Muscle layer of colon (tissue), 2 donors: ENCODE measurements at regions not wholly inside any gene's neighbourhood (a gene's known extent, or its start where the extent isn't known, plus 50 kb on each side); places are given as distances from the start of the nearest gene placed in this dataset.

Experiments
- H3K27ac ChIP-seq: one replicate; pipeline ENCODE4 v1.7.0; 2013; ENCODE audit warnings: low read depth, mild to moderate bottlenecking, low read length, moderate library complexity
- H3K27me3 ChIP-seq, 2 donors: one replicate each; pipeline ENCODE4 v1.7.0; 2013; ENCODE audit warnings: low read length in 2 of 2, mild to moderate bottlenecking in 2 of 2; ENCODE audit not compliant: insufficient read depth in 2 of 2, control insufficient read depth in 1 of 2
- H3K36me3 ChIP-seq: one replicate; pipeline ENCODE4 v1.7.0; 2013; ENCODE audit warnings: mild to moderate bottlenecking, low read length; ENCODE audit not compliant: insufficient read depth
- H3K4me1 ChIP-seq: one replicate; pipeline ENCODE4 v1.7.0; 2013; ENCODE audit warnings: mild to moderate bottlenecking, low read length; ENCODE audit not compliant: insufficient read depth
- H3K4me3 ChIP-seq, 2 donors: one replicate each; pipeline ENCODE4 v1.7.0; 2013; ENCODE audit warnings: low read length in 2 of 2, low read depth in 1 of 2, mild to moderate bottlenecking in 1 of 2, moderate library complexity in 1 of 2
- H3K9ac ChIP-seq: one replicate; pipeline ENCODE4 v1.7.0; 2013; ENCODE audit warnings: low read length
- H3K9me3 ChIP-seq: one replicate; pipeline ENCODE4 v1.7.0; 2013; ENCODE audit warnings: mild to moderate bottlenecking, low read length
- donor health status: abdominal sarcoma.
- donor health status: Adenocarcinoma of cecum.

- Histone ChIP-seq H3K27me3 (no peaks in the 10 kb centered on the region), H3K9ac (no peak overlapping the region), H3K4me3 (no peak overlapping the region), H3K9me3 (no peaks in the 10 kb centered on the region), H3K4me1 (no peaks in the 10 kb centered on the region), H3K27ac (no peak overlapping the region), H3K36me3 (no peaks in the 10 kb centered on the region)
These were observed 142.9 kb downstream of the MTX2 start for GRCh38 chr2:176412136-176412535.

GRCh38 chr2:176413786-176414185, 144.5 kb downstream of the MTX2 start:
- no peaks in the 10 kb centered on the region for H3K36me3 ChIP-seq
- H3K27ac ChIP-seq: no peak overlapping the region
- H3K4me1 ChIP-seq: no peaks in the 10 kb centered on the region
- H3K9me3 ChIP-seq: no peaks in the 10 kb centered on the region
- H3K27me3 ChIP-seq: no peaks in the 10 kb centered on the region
- H3K9ac ChIP-seq: no peak overlapping the region
- H3K4me3 ChIP-seq: no peak overlapping the region

DNA sequence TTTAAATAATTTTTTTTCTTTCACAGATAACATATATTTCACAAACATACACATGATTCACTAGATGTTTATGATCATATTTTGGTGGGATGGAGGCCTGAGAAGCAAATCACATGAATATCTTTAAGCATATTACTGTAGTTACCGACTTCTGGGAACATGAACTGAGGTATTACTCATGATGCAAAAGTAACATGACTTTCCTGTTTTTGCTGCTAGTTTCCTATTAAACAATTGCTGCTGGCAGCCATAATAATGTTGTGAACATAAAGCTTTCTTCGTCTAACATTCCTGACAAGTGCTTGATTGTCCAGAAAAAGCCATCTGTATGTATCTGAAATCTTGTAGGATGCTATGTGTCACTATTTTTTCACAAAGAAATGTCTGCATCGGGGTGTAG, 145.4 kb downstream of the MTX2 start:
- Histone ChIP-seq H3K9ac (no peak overlapping the region), H3K4me1 (no peaks in the 10 kb centered on the region), H3K27ac (no peak overlapping the region), H3K27me3 (no peaks in the 10 kb centered on the region), H3K36me3 (no peaks in the 10 kb centered on the region), H3K4me3 (no peak overlapping the region), H3K9me3 (no peaks in the 10 kb centered on the region)

DNA sequence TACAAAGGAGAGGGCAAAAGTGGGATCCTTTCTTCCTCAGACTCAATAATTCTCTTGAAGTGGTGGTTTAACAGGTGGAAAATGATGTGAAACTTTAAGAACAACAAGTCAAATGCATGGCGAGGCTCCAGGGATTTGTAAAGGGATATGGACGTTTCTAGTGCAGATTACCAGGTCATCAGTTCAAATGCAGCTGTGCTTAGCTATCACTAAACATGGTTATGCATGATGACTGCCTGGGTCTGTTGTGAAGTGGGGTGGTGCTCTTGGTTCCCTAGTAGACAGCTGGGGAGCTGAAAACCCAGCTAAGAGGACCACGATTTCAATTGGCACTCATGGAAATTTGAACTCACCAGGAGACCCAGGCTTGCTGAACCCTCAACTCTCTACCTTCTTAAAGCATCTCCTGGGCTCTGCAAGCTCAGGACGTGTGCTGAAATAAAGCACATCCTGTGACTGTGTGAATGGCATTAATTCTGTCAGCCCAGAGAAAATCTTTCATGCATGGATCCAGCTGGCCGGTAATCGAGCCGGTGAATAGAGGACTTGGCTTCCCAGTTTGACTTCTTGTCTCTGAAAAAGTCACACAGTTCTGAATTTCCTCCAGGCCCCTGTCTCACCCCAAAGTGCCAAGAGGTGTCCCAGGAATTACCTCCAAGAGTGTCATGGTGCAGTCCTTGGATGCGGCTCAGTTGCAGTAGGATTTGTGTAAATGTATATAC, 146.1 kb downstream of the MTX2 start:
- Histone ChIP-seq H3K36me3 (no peaks in the 10 kb centered on the region), H3K27ac (no peak overlapping the region), H3K9me3 (no peaks in the 10 kb centered on the region), H3K27me3 (no peaks in the 10 kb centered on the region), H3K4me1 (no peaks in the 10 kb centered on the region), H3K9ac (no peak overlapping the region), H3K4me3 (no peak overlapping the region)

DNA sequence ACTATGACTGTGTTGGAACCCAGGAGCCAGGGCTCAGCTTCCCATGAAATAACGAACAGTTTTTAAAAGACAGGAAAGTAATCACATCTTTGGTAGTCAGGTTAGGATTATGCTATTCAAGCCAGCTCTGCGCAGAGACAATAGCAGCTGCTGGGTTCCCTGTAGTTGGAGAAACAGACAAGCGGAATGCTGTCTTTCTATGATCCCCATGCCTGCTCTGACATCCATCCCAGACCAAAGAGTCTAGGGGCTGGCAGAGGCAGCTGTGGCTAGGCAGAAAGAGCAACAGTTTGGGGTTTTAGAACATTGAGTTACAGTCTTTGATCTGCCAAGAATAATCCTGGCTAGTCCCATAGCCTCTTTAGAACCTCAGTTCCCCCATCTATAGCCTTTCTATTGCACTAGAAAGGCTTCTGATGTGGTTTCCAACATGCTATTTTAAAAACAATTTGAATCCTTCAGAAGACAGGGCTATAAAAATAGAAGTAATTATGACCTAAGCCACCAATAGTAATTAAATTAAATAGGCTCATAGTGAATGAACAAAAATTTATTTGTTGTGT, 146.8 kb downstream of the MTX2 start:
- Histone ChIP-seq H3K27me3 (no peaks in the 10 kb centered on the region), H3K36me3 (no peaks in the 10 kb centered on the region), H3K9ac (no peak overlapping the region)

DNA sequence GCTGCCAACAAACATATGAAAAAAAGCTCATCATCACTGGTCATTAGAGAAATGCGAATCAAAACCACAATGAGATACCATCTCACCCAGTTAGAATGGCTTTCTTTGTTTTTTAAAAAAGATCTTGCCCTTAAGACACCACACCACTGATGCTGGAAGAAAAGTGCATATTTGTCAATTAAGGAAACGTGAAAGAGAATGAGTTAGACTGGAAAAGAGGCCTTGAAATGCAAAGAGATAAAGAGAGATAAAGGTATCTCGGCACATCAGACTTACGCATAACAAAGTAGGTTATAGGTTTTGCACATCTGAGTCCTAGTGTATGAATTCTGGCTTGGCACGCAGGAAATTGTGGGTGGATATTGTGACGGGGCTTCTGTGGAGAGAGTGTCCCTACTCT, 149.5 kb downstream of the MTX2 start:
- H3K4me1 ChIP-seq: no peaks in the 10 kb centered on the region
- H3K36me3 ChIP-seq: no peaks in the 10 kb centered on the region
- H3K9me3 ChIP-seq: no peaks in the 10 kb centered on the region
- H3K27me3 ChIP-seq: no peaks in the 10 kb centered on the region
- H3K27ac ChIP-seq: no peak overlapping the region
- H3K9ac ChIP-seq: no peak overlapping the region
- H3K4me3 ChIP-seq: no peak overlapping the region

More for the DNA sequence above, 146.8 kb downstream of the MTX2 start:
- Histone ChIP-seq H3K9me3 (no peaks in the 10 kb centered on the region), H3K27ac (no peak overlapping the region), H3K4me3 (no peak overlapping the region), H3K4me1 (no peaks in the 10 kb centered on the region)

DNA sequence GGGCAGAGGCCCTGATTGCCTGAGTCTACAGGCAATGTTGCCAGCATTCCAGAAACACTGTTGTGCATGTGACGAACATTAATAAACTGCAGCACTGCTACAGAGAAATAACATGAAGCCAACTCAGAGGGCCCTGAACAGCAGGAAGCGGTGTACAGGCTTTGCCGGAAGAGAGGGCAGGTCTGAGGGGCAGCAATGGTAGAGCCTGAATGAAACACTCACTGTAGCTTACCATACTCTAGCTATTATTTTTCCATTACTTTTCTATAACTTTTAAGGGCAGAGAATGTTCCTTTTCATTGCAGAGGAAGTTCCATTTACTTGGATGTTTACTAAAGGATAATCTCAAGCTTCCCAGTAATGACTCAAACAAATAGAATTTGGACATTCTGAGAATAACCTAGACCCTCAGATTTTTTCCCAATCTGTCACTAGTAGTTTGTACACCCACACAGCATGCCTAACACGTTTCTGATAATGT, 150.4 kb downstream of the MTX2 start:
- no peaks in the 10 kb centered on the region for H3K27me3 ChIP-seq
- H3K9me3 ChIP-seq: no peaks in the 10 kb centered on the region
- no peaks in the 10 kb centered on the region for H3K4me1 ChIP-seq
- no peak overlapping the region for H3K27ac ChIP-seq
- no peaks in the 10 kb centered on the region for H3K36me3 ChIP-seq
- H3K4me3 ChIP-seq: no peak overlapping the region
- H3K9ac ChIP-seq: no peak overlapping the region

DNA sequence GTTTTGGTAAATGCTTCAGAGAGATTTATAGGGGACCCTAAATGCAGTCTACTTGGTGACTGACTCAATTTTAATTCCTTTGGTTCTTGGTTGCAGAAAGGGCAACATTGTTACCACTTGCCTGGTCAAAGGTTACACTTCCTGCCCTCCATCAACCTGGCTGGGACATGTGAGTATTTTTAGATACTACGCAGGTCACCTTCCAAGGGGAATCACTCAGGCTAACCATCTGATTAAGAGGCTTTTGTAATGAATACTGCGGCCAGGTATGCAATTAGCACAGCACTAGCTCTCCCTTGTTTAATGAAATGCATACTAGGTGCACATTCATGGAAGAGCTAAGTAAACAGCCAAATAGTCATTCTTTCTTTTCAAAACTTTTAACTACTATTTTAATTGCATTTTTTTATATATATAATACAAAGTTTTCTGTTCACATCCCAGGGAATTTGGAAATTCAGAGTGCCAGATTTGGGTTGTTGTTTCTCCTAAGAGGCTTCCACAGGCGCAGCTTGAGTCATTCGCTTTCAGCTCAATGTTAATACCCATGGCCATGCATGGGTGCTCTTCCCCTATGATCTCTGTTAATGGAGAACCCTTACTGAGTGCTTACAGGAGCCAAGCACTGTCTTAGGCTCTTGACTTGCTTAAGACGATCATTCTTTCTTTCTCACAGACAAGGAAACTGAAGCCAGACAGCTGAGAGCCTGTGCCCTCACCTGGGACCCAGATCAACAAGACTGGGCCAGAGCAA, 152.2 kb downstream of the MTX2 start:
- H3K4me3 ChIP-seq: no peak overlapping the region
- H3K9me3 ChIP-seq: no peaks in the 10 kb centered on the region
- H3K36me3 ChIP-seq: no peaks in the 10 kb centered on the region
- no peaks in the 10 kb centered on the region for H3K27me3 ChIP-seq
- no peak overlapping the region for H3K9ac ChIP-seq
- no peak overlapping the region for H3K27ac ChIP-seq
- no peaks in the 10 kb centered on the region for H3K4me1 ChIP-seq

DNA sequence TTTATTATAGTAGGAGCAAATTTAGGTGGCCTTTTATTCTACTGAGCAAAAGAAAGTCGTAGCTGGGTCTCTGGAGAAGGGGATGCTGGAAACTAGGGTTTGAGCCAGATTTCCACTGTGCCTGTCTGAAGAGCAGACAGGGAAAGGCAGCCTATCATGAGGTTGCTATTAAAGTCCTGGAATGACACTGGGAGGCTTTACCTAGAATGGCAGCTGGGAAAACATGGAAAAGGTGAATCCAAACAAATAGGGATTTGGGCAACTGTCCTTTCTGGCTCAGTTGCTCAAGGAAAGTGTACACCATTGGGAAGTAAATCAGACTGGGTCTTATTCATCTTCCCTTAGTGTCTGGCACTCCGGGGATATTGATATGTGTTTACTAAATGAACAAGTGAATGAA, 154.6 kb downstream of the MTX2 start:
- no peaks in the 10 kb centered on the region for H3K36me3 ChIP-seq
- H3K27me3 ChIP-seq: no peaks in the 10 kb centered on the region
- H3K27ac ChIP-seq: no peak overlapping the region
- no peak overlapping the region for H3K4me3 ChIP-seq
- H3K9me3 ChIP-seq: no peaks in the 10 kb centered on the region
- H3K4me1 ChIP-seq: no peaks in the 10 kb centered on the region
- no peak overlapping the region for H3K9ac ChIP-seq

DNA sequence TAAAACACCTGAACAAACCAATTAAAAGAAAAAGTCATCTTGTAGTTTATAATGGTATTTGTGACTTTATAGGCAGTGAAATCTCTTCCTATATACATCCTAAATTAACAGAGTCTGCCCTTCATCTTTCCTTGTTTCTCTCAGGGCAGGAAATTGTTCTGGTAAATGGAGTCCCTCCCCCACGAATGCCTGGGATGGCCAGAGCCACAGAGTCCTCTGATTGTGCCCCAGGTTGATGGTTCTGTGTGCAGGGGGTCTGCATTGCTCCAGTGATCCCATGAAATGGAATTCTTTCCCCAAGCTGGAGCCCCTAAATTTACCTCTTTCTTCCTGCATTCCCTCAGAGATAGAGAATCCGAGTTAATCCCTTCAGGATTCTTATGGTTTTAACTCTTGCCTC, 155.5 kb downstream of the MTX2 start:
- no peak overlapping the region for H3K9ac ChIP-seq
- no peaks in the 10 kb centered on the region for H3K9me3 ChIP-seq
- no peak overlapping the region for H3K4me3 ChIP-seq
- no peaks in the 10 kb centered on the region for H3K4me1 ChIP-seq
- H3K27ac ChIP-seq: no peak overlapping the region
- no peaks in the 10 kb centered on the region for H3K27me3 ChIP-seq
- no peaks in the 10 kb centered on the region for H3K36me3 ChIP-seq

GRCh38 chr2:176427549-176427948, 158.3 kb downstream of the MTX2 start:
- no peak overlapping the region for H3K27ac ChIP-seq
- no peaks in the 10 kb centered on the region for H3K4me1 ChIP-seq
- H3K36me3 ChIP-seq: no peaks in the 10 kb centered on the region
- H3K9ac ChIP-seq: no peak overlapping the region
- H3K27me3 ChIP-seq: no peaks in the 10 kb centered on the region
- no peak overlapping the region for H3K4me3 ChIP-seq
- H3K9me3 ChIP-seq: no peaks in the 10 kb centered on the region
